ENCODE measurements at regions not wholly inside any gene's neighbourhood (a gene's known extent, or its start where the extent isn't known, plus 50 kb on each side); places are given as distances from the start of the nearest gene placed in this dataset.

GRCh38 chr18:71336576-71337210, 1047.8 kb downstream of the SOCS6 start (continued):
- TF ChIP-seq REST (IDR thresholded peaks at IDR 0.05; ENCODE audit: low read depth) (no peak), CEBPB (IDR thresholded peaks at IDR 0.05; ENCODE audit: low read depth) (no peak)

GRCh38 chr18:71329563-71329962, 1040.7 kb downstream of the SOCS6 start:
- TF ChIP-seq SRF (IDR thresholded peaks at IDR 0.05; ENCODE audit: low read depth) (no peak), MAX (IDR thresholded peaks at IDR 0.05) (no peak), FOSL1 (IDR thresholded peaks at IDR 0.05; ENCODE audit: low read depth) (no peak), TCF7L2 (IDR thresholded peaks at IDR 0.05; ENCODE audit: borderline replicate concordance, extremely low read depth, insufficient read depth, insufficient read length) (no peak), EZH2phosphoT487 (IDR thresholded peaks at IDR 0.05; ENCODE audit: borderline replicate concordance) (no peak), ATF3 (IDR thresholded peaks at IDR 0.05) (no peak), SP1 (IDR thresholded peaks at IDR 0.05; ENCODE audit: low read depth) (no peak), POLR2A (IDR thresholded peaks at IDR 0.05; ENCODE audit: borderline replicate concordance, extremely low read depth, insufficient read depth, insufficient read length) (no peak), POLR2AphosphoS5 (IDR thresholded peaks at IDR 0.05; ENCODE audit: low read depth, low read length) (no peak), REST (IDR thresholded peaks at IDR 0.05; ENCODE audit: low read depth) (no peak), YY1 (IDR thresholded peaks at IDR 0.05; ENCODE audit: extremely low read depth, insufficient replicate concordance, low read depth, low read length) (no peak), SIN3A (IDR thresholded peaks at IDR 0.05; ENCODE audit: low read depth) (no peak), JUND (IDR thresholded peaks at IDR 0.05) (no peak)
- Histone ChIP-seq H3K79me2 (ENCODE audit: insufficient read depth, low read length) (no peaks in the 10 kb centered on the region), H3K36me3 (ENCODE audit: control insufficient read depth in 1 of 2, insufficient read depth in 2 of 2, low read length in 2 of 2) (no peaks in the 10 kb centered on the region), H3K9me3 (ENCODE audit: control insufficient read depth in 1 of 2, insufficient read depth in 1 of 2, low read depth in 1 of 2, low read length in 2 of 2) (peaks cover 9 to 32% of the 10 kb centered on the region in 2 experiments; a peak in 2 of 4 replicates), H3K4me3 (replicated peaks in 1 of 2; ENCODE audit: low read depth in 1 of 2, low read length in 2 of 2) (no peak overlapping the region), H3K9ac (ENCODE audit: low read length) (no peak overlapping the region), H3K9me2 (ENCODE audit: insufficient read depth) (no peaks in the 10 kb centered on the region), H4K20me1 (ENCODE audit: insufficient read depth) (no peaks in the 10 kb centered on the region), H3K27me3 (ENCODE audit: insufficient read depth, low read length) (no peaks in the 10 kb centered on the region), H3K4me1 (ENCODE audit: control insufficient read depth in 1 of 2, insufficient read depth in 2 of 2, low read length in 2 of 2) (no peaks in the 10 kb centered on the region), H2AFZ (ENCODE audit: low read depth, low read length, poor library complexity, severe bottlenecking) (no peak overlapping the region), H3K27ac (ENCODE audit: low read depth, low read length) (no peak overlapping the region), H3K4me2 (ENCODE audit: low read length) (no peak overlapping the region)
- ChIA-PET CTCF (no interaction called here), POLR2A (no interaction called here), RAD21 (ENCODE audit: low non-redundant PET in 1 of 2, low total read pairs in 2 of 2, uncharacterized antibody in 2 of 2, unreplicated experiment in 2 of 2) (no interaction called here)
- no TSS peak for BruUV-seq (replicated peaks)
- intact Hi-C loops (cut with micrococcal nuclease): no loop called here
- no peak for DNase-seq (ENCODE audit: low read depth, low spot score)
- ATAC-seq: no peak

Measured in HCT116 (cell line).